B cell (primary cell): ENCODE measurements at regions not wholly inside any gene's neighbourhood (a gene's known extent, or its start where the extent isn't known, plus 50 kb on each side); places are given as distances from the start of the nearest gene placed in this dataset.

ENCODE experiments used
- ATAC-seq: fragments of 200-7000 bp; cut with Tn5 transposase; one replicate; pipeline ENCODE4 v1.10.0; 2021; ENCODE audit warnings: low read depth, mild to moderate bottlenecking, moderate number of reproducible peaks, moderate library complexity
- CTCF ChIA-PET: fragments of 350-600 bp; sonication (Branson Sonifier 250); formaldehyde crosslinking; loops from one replicate; lab custom pipeline; 2021; ENCODE audit warnings: antibody characterized with exemption, inconsistent platforms; lab: Charles Lee
- POLR2A ChIA-PET: fragments of 350-600 bp; sonication (Branson Sonifier 250); formaldehyde crosslinking; loops from one replicate; lab custom pipeline; 2021; ENCODE audit warnings: antibody characterized with exemption; lab: Charles Lee
- DNase-seq: peaks from one replicate; pipeline ENCODE4 v3.0.0; 2013
- H2AFZ ChIP-seq: 2 replicates; pipeline ENCODE4 v1.6.1; 2012; ENCODE audit warnings: mild to moderate bottlenecking, low read depth, low read length; ENCODE audit not compliant: insufficient read depth, poor library complexity, severe bottlenecking
- H3K27ac ChIP-seq, 2 donors: 1 replicate in 1 of 2; 2 replicates in 1 of 2; pipeline ENCODE4 v1.5.1; 2012 to 2013; ENCODE audit warnings: low read length in 2 of 2, mild to moderate bottlenecking in 2 of 2, moderate library complexity in 1 of 2
- H3K27me3 ChIP-seq, 4 experiments: fragments of 200-600 bp in 1 of 4; sonication (generic) in 1 of 4; replicated peaks in 1 of 4; 1 replicate in 2 of 4; 2 replicates in 2 of 4; pipeline versions ENCODE4 v1.6.1 to v1.7.0; 2013 to 2016; ENCODE audit warnings: low read length in 3 of 4, mild to moderate bottlenecking in 2 of 4, mixed read lengths in 1 of 4, moderate library complexity in 1 of 4; ENCODE audit not compliant: insufficient read depth in 4 of 4, control insufficient read depth in 3 of 4; ENCODE audit errors: control extremely low read depth in 1 of 4
- H3K36me3 ChIP-seq, 2 experiments: replicated peaks in 1 of 2; 1 replicate in 1 of 2; 2 replicates in 1 of 2; pipeline versions ENCODE4 v1.6.1 to v1.7.1; 2013; ENCODE audit warnings: low read length in 1 of 2; ENCODE audit not compliant: insufficient read depth in 2 of 2, control insufficient read depth in 1 of 2; ENCODE audit errors: control extremely low read depth in 1 of 2, extremely low read depth in 1 of 2
- H3K4me1 ChIP-seq, 2 donors: fragments of 200-600 bp in 1 of 2; sonication (generic) in 1 of 2; 1 replicate in 1 of 2; 2 replicates in 1 of 2; pipeline versions ENCODE4 v1.5.1 to v1.6.1; 2013 to 2017; ENCODE audit warnings: low read length in 2 of 2; ENCODE audit not compliant: control insufficient read depth in 2 of 2, insufficient read depth in 2 of 2
- H3K4me2 ChIP-seq: replicated peaks from 2 replicates; pipeline ENCODE3; 2012; ENCODE audit warnings: mild to moderate bottlenecking, low read depth, low read length; ENCODE audit not compliant: poor library complexity, severe bottlenecking
- H3K4me3 ChIP-seq, 5 experiments: fragments of 200-600 bp in 1 of 5; sonication (generic) in 1 of 5; 1 replicate in 3 of 5; 2 replicates in 2 of 5; pipeline versions ENCODE4 v1.5.1 to v1.7.0; 2011 to 2016; ENCODE audit warnings: low read length in 4 of 5, mild to moderate bottlenecking in 4 of 5, low read depth in 2 of 5, control low read depth in 1 of 5, moderate library complexity in 1 of 5; ENCODE audit not compliant: insufficient read depth in 1 of 5; ENCODE audit errors: control extremely low read depth in 1 of 5, extremely low read depth in 1 of 5
- H3K79me2 ChIP-seq: fragments of 200-600 bp; sonication (generic); one replicate; pipeline ENCODE4 v1.6.0; 2016; ENCODE audit warnings: low read length; ENCODE audit not compliant: control insufficient read depth, insufficient read depth
- H3K9ac ChIP-seq: fragments of 200-600 bp; sonication (generic); 2 replicates; pipeline ENCODE4 v1.6.1; 2017; ENCODE audit warnings: mild to moderate bottlenecking, low read length, moderate library complexity
- H3K9me3 ChIP-seq, 3 donors: one replicate each; pipeline versions ENCODE4 v1.6.1 to v1.7.1; 2013; ENCODE audit warnings: low read length in 2 of 3; ENCODE audit not compliant: control insufficient read depth in 2 of 3, insufficient read depth in 1 of 3; ENCODE audit errors: control extremely low read depth in 1 of 3
- H4K20me1 ChIP-seq: 2 replicates; pipeline ENCODE4 v1.6.0; 2012; ENCODE audit warnings: mild to moderate bottlenecking, low read length; ENCODE audit not compliant: insufficient read depth, control insufficient read depth, poor library complexity, severe bottlenecking
- H3K27ac Mint-ChIP-seq: one replicate; pipeline ENCODE4 v1.8.0; 2021; ENCODE audit warnings: mixed read lengths
- H3K27me3 Mint-ChIP-seq: one replicate; pipeline ENCODE4 v1.8.0; 2021; ENCODE audit warnings: mixed read lengths
- H3K4me1 Mint-ChIP-seq: one replicate; pipeline ENCODE4 v1.8.0; 2021; ENCODE audit warnings: mixed read lengths
- H3K4me3 Mint-ChIP-seq: one replicate; pipeline ENCODE4 v1.8.0; 2021; ENCODE audit warnings: mixed read lengths
- H3K9me3 Mint-ChIP-seq: one replicate; pipeline ENCODE4 v1.8.0; 2022; ENCODE audit warnings: mixed read lengths; ENCODE audit not compliant: insufficient read depth
- CTCF ChIP-seq: fragments of 200-600 bp; IDR thresholded peaks from one replicate; pipeline ENCODE4 v1.8.0; 2022; ENCODE audit warnings: antibody characterized with exemption, mild to moderate bottlenecking
- EZH2 ChIP-seq: IDR thresholded peaks from 2 replicates; pipeline ENCODE4 v1.6.1; 2012; ENCODE audit warnings: borderline replicate concordance, low read depth, mild to moderate bottlenecking, moderate library complexity, low read length; ENCODE audit not compliant: insufficient read depth, poor library complexity, severe bottlenecking
- WGBS: methylation state at CpG from one replicate; pipeline ENCODE4 v1.1.5; 2013; ENCODE audit warnings: missing lambda C conversion rate; ENCODE audit not compliant: insufficient coverage; 5-methylcytosine and 5-hydroxymethylcytosine counted together
- intact Hi-C: fragments of 100-400 bp; cut with micrococcal nuclease; formaldehyde crosslinking; loops from one replicate; pipeline ENCODE4 v1.10.0; 2022

DNA sequence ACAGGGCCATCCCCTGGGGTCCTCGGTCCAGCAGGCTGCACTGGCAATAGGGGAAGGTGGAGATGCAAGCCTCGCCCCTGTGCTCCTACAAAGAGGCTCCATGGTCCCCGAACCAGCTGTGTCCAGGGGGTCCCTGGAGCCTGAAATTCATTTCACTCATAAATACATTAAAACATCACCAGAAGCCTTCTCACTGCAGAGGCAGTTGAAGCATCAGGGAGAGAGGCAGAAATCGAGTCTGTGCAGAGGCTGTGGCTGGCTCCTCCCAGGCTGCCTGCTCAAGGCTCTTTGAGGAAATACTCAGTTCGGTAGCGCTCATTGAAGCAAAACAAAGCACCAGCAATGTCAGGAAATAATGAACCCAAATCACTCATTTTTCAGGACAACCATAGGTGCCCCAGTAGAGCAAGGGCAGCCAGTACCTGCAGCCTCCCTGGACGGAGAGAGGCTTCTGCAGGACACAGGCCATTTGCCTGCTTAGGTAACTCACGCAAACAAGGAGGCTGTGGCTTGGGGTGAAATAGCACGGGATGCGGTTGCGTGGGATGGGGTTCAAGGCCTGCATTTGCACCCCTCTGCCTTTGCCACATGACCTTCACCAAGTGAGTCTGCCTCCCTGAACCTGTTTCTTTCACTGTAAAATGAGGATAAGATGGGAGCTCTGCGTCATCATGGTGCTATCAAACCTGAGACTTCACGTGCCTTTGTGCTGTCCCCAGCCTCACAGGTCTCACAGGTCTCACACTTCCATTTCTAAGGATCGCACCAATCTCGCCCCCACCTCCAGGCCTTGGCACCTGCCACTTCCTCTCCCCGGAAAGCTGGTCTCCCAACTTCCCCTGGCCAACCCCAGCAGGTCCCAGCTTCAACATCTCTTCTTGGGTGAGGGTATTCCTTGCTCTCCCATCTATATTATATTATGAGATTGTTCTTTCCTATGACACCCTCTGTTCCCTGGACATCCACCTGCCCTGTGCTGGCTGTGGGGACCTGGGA, 84.3 kb upstream of the SHISAL1 start:
- Histone ChIP-seq H3K4me1 (no peaks in the 10 kb centered on the region), H3K4me2 (no peak overlapping the region), H3K27me3 (no peaks in the 10 kb centered on the region), H3K9ac (no peak overlapping the region), H3K27ac (no peak overlapping the region), H3K79me2 (no peaks in the 10 kb centered on the region), H3K36me3 (no peaks in the 10 kb centered on the region), H3K4me3 (no peak overlapping the region), H2AFZ (no peak overlapping the region), H4K20me1 (no peaks in the 10 kb centered on the region), H3K9me3 (no peaks in the 10 kb centered on the region)
- no peaks in the 10 kb centered on the region for H3K4me1 Mint-ChIP-seq
- peaks cover 10% of the 10 kb centered on the region for H3K27me3 Mint-ChIP-seq
- CTCF ChIA-PET: no interaction called here
- H3K9me3 Mint-ChIP-seq: no peaks in the 10 kb centered on the region
- H3K27ac Mint-ChIP-seq: no peak overlapping the region
- ATAC-seq (no peak), DNase-seq (no peak)
- WGBS: 71% methylated on average over 11 of the region's 16 CpGs
- TF ChIP-seq EZH2 (no peak), CTCF (no peak)
- no peak overlapping the region for H3K4me3 Mint-ChIP-seq
- intact Hi-C loops: no loop called here
- POLR2A ChIA-PET: no interaction called here

DNA sequence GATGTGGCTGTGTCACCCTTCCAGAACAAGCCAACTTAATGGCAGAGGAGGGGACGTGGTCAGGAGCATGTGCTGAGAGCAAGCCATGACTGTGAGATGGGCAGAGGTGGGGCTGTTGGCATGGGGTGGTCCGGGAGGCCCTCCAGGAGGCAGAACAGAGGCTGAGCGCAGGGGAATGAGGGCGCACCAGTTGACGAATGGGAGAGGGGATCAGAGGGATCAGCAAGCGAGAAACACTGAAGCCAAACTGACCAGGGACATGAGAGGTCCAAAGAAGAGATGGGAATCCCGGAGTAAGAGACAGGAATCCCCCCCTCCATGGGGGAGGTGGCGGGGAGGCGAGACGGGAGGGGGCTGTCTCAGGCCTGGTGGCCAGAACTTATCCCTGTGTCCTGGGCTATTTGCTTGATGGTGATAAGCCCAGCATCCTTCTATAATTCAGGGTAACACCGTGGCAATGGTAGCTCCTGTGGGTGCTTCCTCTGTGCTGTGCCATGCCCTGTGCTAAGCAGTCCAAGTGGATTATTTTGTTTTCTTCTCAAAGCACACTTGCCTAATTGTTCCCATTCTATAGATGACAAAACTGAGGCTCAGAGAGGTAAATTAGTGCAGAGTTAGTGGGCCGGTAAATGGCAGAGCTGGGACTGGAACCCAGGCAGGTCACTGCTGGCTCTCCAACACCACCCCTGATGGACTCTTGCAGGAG, 83.4 kb upstream of the SHISAL1 start:
- H3K4me1 Mint-ChIP-seq: no peaks in the 10 kb centered on the region

More for the DNA sequence above, 83.4 kb upstream of the SHISAL1 start:
- Histone ChIP-seq H3K4me2 (no peak overlapping the region), H2AFZ (no peak overlapping the region), H3K4me3 (no peak overlapping the region), H3K36me3 (no peaks in the 10 kb centered on the region), H3K27ac (no peak overlapping the region), H4K20me1 (no peaks in the 10 kb centered on the region), H3K9ac (no peak overlapping the region), H3K4me1 (no peaks in the 10 kb centered on the region), H3K27me3 (no peaks in the 10 kb centered on the region), H3K9me3 (no peaks in the 10 kb centered on the region), H3K79me2 (no peaks in the 10 kb centered on the region)
- no peak overlapping the region for H3K4me3 Mint-ChIP-seq
- no peak overlapping the region for H3K27ac Mint-ChIP-seq
- DNase-seq (no peak), ATAC-seq (no peak)
- 91% methylated on average over 10 of the region's 12 CpGs for WGBS
- ChIA-PET POLR2A (no interaction called here), CTCF (no interaction called here)
- H3K9me3 Mint-ChIP-seq: no peaks in the 10 kb centered on the region
- H3K27me3 Mint-ChIP-seq: peaks cover 15% of the 10 kb centered on the region
- intact Hi-C loops: no loop called here
- TF ChIP-seq CTCF: no peak
- no peak for TF ChIP-seq EZH2
